ENCODE measurements at regions not wholly inside any gene's neighbourhood (a gene's known extent, or its start where the extent isn't known, plus 50 kb on each side); places are given as distances from the start of the nearest gene placed in this dataset.

GRCh38 chr15:81987628-81988027, 58.2 kb downstream of the MEX3B start:
- Histone ChIP-seq H3K79me1 (ENCODE audit: insufficient read depth, low read depth, low read length, poor library complexity, severe bottlenecking) (no peaks in the 10 kb centered on the region), H4K8ac (replicated peaks; ENCODE audit: insufficient read length, low read depth, low read length) (no peak overlapping the region), H3K23ac (ENCODE audit: insufficient read length, low read depth, low read length) (no peak overlapping the region), H3K23me2 (ENCODE audit: insufficient read length, low read depth, low read length, poor library complexity, severe bottlenecking) (no peaks in the 10 kb centered on the region), H4K91ac (ENCODE audit: insufficient read length, low read depth, low read length) (no peak overlapping the region), H3K9ac (ENCODE audit: extremely low read depth, insufficient read length, low read length) (no peak overlapping the region), H2BK5ac (ENCODE audit: insufficient read length, low read length) (no peak overlapping the region), H2BK20ac (ENCODE audit: low read depth, low read length, poor library complexity, severe bottlenecking) (no peak overlapping the region), H3K4me1 (ENCODE audit: insufficient read depth, low read length) (no peaks in the 10 kb centered on the region), H3K18ac (ENCODE audit: insufficient read length, low read depth, low read length) (no peak overlapping the region), H2BK120ac (ENCODE audit: low read depth, low read length, poor library complexity, severe bottlenecking) (no peak overlapping the region), H2AK5ac (ENCODE audit: insufficient read length, low read length) (no peak overlapping the region), H3K27ac (ENCODE audit: insufficient read length, low read depth, low read length) (no peak overlapping the region), H4K20me1 (ENCODE audit: control insufficient read depth, insufficient read depth, insufficient read length) (no peaks in the 10 kb centered on the region), H3K4ac (ENCODE audit: low read depth, low read length) (no peak overlapping the region), H3K14ac (ENCODE audit: insufficient read depth, low read length) (no peak overlapping the region), H3K56ac (ENCODE audit: insufficient read length, low read depth, low read length) (no peak overlapping the region), H4K5ac (ENCODE audit: insufficient read length, low read depth, low read length) (no peak overlapping the region), H2BK12ac (ENCODE audit: insufficient read length, low read depth, low read length) (no peak overlapping the region), H3K4me2 (ENCODE audit: insufficient read depth, insufficient read length, low read length) (no peak overlapping the region), H2BK15ac (ENCODE audit: low read depth, low read length) (no peak overlapping the region), H3K9me3 (ENCODE audit: control insufficient read depth, low read depth, low read length) (no peaks in the 10 kb centered on the region), H3K27me3 (ENCODE audit: insufficient read depth, low read length) (no peaks in the 10 kb centered on the region), H3T11ph (ENCODE audit: low read length) (no peak overlapping the region), H2AFZ (ENCODE audit: low read length) (no peak overlapping the region), H3K79me2 (ENCODE audit: insufficient read depth, low read length) (0 out of 2 replicates have a peak, but pooled peaks cover 3% of the 10 kb centered on the region)
- Mint-ChIP-seq H3K4me3 (no peak overlapping the region), H3K27ac (no peak overlapping the region), H3K4me1 (peaks cover 9 to 10% of the 10 kb centered on the region in 2 experiments; a peak in 3 of 4 replicates), H3K36me3 (ENCODE audit: insufficient read depth in 1 of 3, low read depth in 3 of 3) (peaks cover 13 to 33% (median 22%) of the 10 kb centered on the region in 3 experiments), H3K9me3 (peaks cover 4 to 9% of the 10 kb centered on the region in 2 experiments), H3K27me3 (ENCODE audit: low read depth) (no peaks in the 10 kb centered on the region)
- DNase-seq, result no peak
- WGBS (ENCODE audit: extremely low coverage, insufficient read length, low lambda C conversion rate), result 100% methylated on average over 1 of the region's 4 CpGs
- no peak for TF ChIP-seq CTCF (conservative IDR thresholded peaks at IDR 0.05)

All from H9 (cell line).